CD8-positive, alpha-beta memory T cell (primary cell): ENCODE measurements at regions not wholly inside any gene's neighbourhood (a gene's known extent, or its start where the extent isn't known, plus 50 kb on each side); places are given as distances from the start of the nearest gene placed in this dataset.

Source experiments
- CTCF ChIA-PET: fragments of 350-600 bp; sonication (Branson Sonifier 250); formaldehyde crosslinking; loops from one replicate; lab custom pipeline; 2021; ENCODE audit warnings: antibody characterized with exemption; lab: Charles Lee
- POLR2A ChIA-PET: fragments of 350-600 bp; sonication (Branson Sonifier 250); formaldehyde crosslinking; loops from one replicate; lab custom pipeline; 2021; ENCODE audit warnings: antibody characterized with exemption; lab: Charles Lee
- DNase-seq, 5 donors: peaks; one replicate each; pipeline versions ENCODE4 v3.0.0 to v3.0.0-alpha.2; 2020 to 2022; ENCODE audit warnings: mixed read lengths in 1 of 5
- H3K27ac ChIP-seq: one replicate; pipeline ENCODE4 v1.7.0; 2013; ENCODE audit warnings: low read depth, mild to moderate bottlenecking, low read length, moderate library complexity
- H3K27me3 ChIP-seq: 2 replicates; pipeline ENCODE4 v1.7.0; 2013; ENCODE audit warnings: low read length, mild to moderate bottlenecking; ENCODE audit not compliant: insufficient read depth, poor library complexity, severe bottlenecking
- H3K36me3 ChIP-seq: 2 replicates; pipeline ENCODE4 v1.7.0; 2013; ENCODE audit warnings: mild to moderate bottlenecking, low read length, moderate library complexity; ENCODE audit not compliant: insufficient read depth
- H3K4me1 ChIP-seq: 2 replicates; pipeline ENCODE4 v1.7.0; 2013; ENCODE audit warnings: mild to moderate bottlenecking, low read length, moderate library complexity; ENCODE audit not compliant: insufficient read depth
- H3K4me3 ChIP-seq: 2 replicates; pipeline ENCODE4 v1.7.0; 2013; ENCODE audit warnings: mild to moderate bottlenecking, low read length
- H3K9me3 ChIP-seq: 2 replicates; pipeline ENCODE4 v1.7.0; 2013; ENCODE audit warnings: mild to moderate bottlenecking, low read length
- H3K27ac Mint-ChIP-seq, 8 donors: one replicate each; pipeline ENCODE4 v1.8.0; 2020 to 2021; ENCODE audit warnings: mixed read lengths in 8 of 8, mild to moderate bottlenecking in 6 of 8, inconsistent platforms in 3 of 8, moderate library complexity in 3 of 8
- H3K27me3 Mint-ChIP-seq, 2 donors: one replicate each; pipeline ENCODE4 v1.8.0; 2020 to 2021; ENCODE audit warnings: mixed read lengths in 2 of 2, mild to moderate bottlenecking in 1 of 2, moderate library complexity in 1 of 2
- H3K36me3 Mint-ChIP-seq, 3 donors: one replicate each; pipeline ENCODE4 v1.8.0; 2020 to 2021; ENCODE audit warnings: mixed read lengths in 3 of 3, inconsistent platforms in 1 of 3, mild to moderate bottlenecking in 1 of 3
- H3K4me1 Mint-ChIP-seq, 3 donors: one replicate each; pipeline ENCODE4 v1.8.0; 2020 to 2021; ENCODE audit warnings: mixed read lengths in 3 of 3, inconsistent platforms in 1 of 3, mild to moderate bottlenecking in 1 of 3
- H3K4me3 Mint-ChIP-seq, 7 donors: one replicate each; pipeline ENCODE4 v1.8.0; 2020 to 2021; ENCODE audit warnings: mixed read lengths in 7 of 7, mild to moderate bottlenecking in 6 of 7, moderate library complexity in 4 of 7, inconsistent platforms in 2 of 7
- H3K9me3 Mint-ChIP-seq, 5 donors: one replicate each; pipeline ENCODE4 v1.8.0; 2020 to 2022; ENCODE audit warnings: mixed read lengths in 5 of 5, mild to moderate bottlenecking in 3 of 5, moderate library complexity in 2 of 5, inconsistent platforms in 1 of 5

DNA sequence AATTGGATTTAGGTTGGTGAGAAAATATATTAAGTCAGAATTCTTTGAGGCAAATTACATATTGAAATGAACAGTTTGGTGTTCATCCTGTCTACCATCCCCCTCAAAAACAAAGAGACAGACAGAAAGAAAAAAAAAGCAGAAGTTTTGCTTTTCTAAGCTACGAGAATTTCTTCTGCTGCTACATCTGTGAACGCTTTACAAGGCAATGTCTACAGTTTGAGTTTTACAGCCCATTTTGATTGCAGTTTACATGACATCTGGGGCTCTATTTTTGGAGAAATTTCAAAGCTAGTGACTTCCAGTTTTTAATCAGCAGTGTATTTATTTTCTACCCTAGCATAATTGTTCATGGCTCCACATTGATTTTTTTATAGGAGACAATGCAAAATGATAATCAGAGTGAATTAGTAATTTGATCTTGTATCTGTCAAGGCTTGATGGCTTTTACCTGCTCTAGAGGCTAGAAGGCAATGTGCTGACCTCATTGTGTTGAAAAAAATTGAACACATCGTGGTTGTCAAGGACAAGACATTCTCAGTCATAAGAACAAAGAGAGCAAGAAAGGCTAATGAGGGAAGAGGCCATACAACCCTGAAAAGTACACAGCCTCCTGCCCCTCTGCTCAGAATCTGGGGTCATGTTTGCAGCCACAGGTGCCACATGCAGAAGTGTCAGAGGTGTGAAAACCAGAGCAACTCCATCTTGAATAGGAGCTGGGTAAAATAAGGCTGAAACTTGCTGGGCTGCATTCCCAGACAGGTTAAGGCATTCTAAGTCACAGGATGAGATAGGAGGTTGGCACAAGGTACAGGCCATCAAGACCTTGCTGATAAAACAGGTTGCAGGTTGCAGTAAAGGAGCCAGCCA lies 201.0 kb upstream of the CAMK1G start:
- Histone ChIP-seq H3K4me1 (no peaks in the 10 kb centered on the region), H3K27me3 (no peaks in the 10 kb centered on the region), H3K4me3 (no peak overlapping the region), H3K9me3 (no peaks in the 10 kb centered on the region), H3K27ac (no peak overlapping the region), H3K36me3 (no peaks in the 10 kb centered on the region)
- H3K27ac Mint-ChIP-seq = no peak overlapping the region
- DNase-seq = no peak
- ChIA-PET CTCF (no interaction called here), POLR2A (no interaction called here)
- peaks cover 4 to 5% of the 10 kb centered on the region in 2 donors for H3K27me3 Mint-ChIP-seq
- peaks cover 0 to 2% (median 0%) of the 10 kb centered on the region in 5 donors for H3K9me3 Mint-ChIP-seq
- H3K4me1 Mint-ChIP-seq = no peaks in the 10 kb centered on the region
- no peaks in the 10 kb centered on the region for H3K36me3 Mint-ChIP-seq
- no peak overlapping the region for H3K4me3 Mint-ChIP-seq

DNA sequence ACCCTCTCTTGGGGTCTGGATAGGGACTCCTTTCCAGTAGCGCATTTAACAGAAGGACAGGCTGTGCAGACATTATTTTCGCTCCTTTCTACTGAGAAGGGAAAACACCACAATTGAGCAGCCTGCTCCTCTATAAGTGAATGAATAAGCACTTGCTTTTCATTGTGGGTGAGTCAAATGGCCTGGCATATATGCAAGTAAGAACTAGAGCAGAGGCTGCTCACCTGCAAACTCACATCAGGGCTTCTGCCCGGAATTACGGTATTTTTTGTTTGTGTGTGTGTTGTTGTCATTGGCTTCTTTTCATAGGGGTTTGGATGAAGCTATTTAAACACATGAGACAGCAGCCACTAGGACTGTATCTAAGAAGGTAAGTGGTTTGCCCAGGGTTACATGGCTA lies 200.1 kb upstream of the CAMK1G start:
- peaks cover 3 to 5% of the 10 kb centered on the region in 2 donors for H3K27me3 Mint-ChIP-seq

DNA sequence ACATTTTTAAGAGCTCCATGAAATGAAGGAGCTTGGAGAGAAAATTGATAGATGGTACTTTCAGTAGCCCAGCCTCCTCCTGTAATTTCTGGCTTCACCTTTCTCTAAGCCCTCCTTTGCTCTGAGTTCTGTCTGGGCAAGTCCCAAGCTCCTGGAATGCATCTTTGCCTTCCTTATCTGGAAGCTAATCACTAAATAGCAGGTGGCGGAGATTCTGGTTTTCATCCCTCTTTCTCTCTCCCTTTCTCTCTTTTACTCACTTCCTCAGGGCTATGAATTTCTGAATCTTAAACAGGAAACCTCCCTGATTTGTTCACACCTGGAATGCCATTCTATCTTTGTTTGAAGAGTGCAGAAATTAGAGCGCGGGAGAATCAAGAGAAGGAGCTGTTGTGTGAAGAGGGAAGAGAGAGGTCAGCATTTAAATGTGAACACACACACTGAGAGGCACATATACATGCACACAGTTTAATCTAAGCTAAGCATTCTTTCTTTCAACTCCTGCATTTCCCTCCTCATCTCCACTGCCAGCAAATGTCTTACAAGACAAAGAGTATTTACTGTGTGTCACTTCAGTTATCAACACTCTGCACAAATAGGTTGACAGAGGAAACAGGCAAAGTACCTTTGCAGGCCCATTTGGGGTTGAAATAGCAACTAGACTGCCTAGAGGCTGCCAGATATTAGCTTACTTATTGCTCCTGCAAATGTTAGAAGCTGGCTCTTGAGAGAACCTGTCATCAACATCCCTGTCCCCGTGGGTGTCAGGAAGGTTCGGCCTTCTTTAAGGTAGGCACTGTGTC lies 199.4 kb upstream of the CAMK1G start:
- Histone ChIP-seq H3K27ac (no peak overlapping the region), H3K4me3 (no peak overlapping the region), H3K36me3 (no peaks in the 10 kb centered on the region), H3K4me1 (no peaks in the 10 kb centered on the region), H3K27me3 (no peaks in the 10 kb centered on the region), H3K9me3 (no peaks in the 10 kb centered on the region)
- ChIA-PET POLR2A (no interaction called here), CTCF (interaction anchor here (1.2 kb wide), 1 partner anchor 15 kb away, joined by 3 read pairs; no protein-coding TSS in a partner anchor)
- Mint-ChIP-seq H3K27ac (peak overlapping the region in 1 of 8 donors; percentile 38), H3K9me3 (peaks cover 0 to 2% (median 0%) of the 10 kb centered on the region in 5 donors), H3K36me3 (no peaks in the 10 kb centered on the region), H3K27me3 (peaks cover 3 to 8% of the 10 kb centered on the region in 2 donors), H3K4me1 (no peaks in the 10 kb centered on the region), H3K4me3 (no peak overlapping the region)
- no peak for DNase-seq

More for the DNA sequence above, 200.1 kb upstream of the CAMK1G start:
- Histone ChIP-seq H3K9me3 (no peaks in the 10 kb centered on the region), H3K4me3 (no peak overlapping the region), H3K36me3 (no peaks in the 10 kb centered on the region), H3K4me1 (no peaks in the 10 kb centered on the region), H3K27ac (no peak overlapping the region), H3K27me3 (no peaks in the 10 kb centered on the region)
- Mint-ChIP-seq H3K27ac (peak overlapping the region in 1 of 8 donors; percentile 38), H3K9me3 (peaks cover 0 to 2% (median 0%) of the 10 kb centered on the region in 5 donors), H3K36me3 (no peaks in the 10 kb centered on the region), H3K4me3 (no peak overlapping the region), H3K4me1 (no peaks in the 10 kb centered on the region)
- no peak for DNase-seq
- ChIA-PET CTCF (interaction anchor here (1.2 kb wide), 1 partner anchor 14 kb away, joined by 3 read pairs; no protein-coding TSS in a partner anchor), POLR2A (no interaction called here)

DNA sequence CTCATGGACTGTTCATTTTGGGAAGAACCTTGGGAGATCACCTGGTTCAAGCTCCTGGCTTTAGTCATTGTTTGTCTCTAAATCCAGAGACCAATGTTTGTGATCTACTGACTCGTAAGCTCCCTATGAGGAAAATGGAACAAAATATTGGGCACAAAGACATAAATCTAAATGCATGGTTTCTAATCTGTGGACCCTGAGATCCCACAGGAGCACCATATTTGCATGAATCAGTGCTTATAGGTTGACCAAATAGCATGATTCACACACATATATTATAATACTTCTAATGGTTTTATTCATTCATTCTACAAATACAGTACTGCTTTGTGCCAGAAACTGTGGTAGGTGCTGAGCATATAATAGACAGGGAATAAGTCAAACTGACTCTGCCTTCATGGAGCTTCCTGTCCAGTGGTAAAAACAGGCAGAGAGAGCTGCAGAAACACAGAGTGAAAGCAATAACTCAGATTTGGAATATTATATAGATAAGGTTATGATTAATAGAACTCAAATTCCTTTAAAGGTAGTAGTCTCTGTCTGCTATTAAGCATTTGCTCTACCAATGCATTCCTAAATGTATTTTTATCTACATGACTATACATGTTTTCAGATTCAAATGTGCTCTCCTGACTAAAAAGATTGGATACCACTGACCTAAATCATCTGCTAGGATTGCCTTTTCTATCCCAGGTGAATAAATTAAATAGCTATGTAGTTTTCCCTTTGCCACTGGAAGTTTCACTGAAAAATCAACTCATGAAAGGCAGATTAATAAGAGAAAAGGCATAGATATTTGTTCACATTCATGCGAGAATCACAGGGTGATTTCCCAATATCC lies 198.6 kb upstream of the CAMK1G start:
- ChIA-PET CTCF (interaction anchor here (1.2 kb wide), 1 partner anchor 16 kb away, joined by 3 read pairs; no protein-coding TSS in a partner anchor), POLR2A (no interaction called here)
- Mint-ChIP-seq H3K9me3 (peaks cover 0 to 2% (median 0%) of the 10 kb centered on the region in 5 donors), H3K36me3 (no peaks in the 10 kb centered on the region), H3K4me1 (no peaks in the 10 kb centered on the region), H3K27ac (no peak overlapping the region), H3K4me3 (no peak overlapping the region), H3K27me3 (peaks cover 3 to 8% of the 10 kb centered on the region in 2 donors)
- Histone ChIP-seq H3K36me3 (no peaks in the 10 kb centered on the region), H3K9me3 (no peaks in the 10 kb centered on the region), H3K4me3 (no peak overlapping the region), H3K27ac (no peak overlapping the region), H3K27me3 (no peaks in the 10 kb centered on the region), H3K4me1 (no peaks in the 10 kb centered on the region)
- DNase-seq = no peak

GRCh38 chr1:209386156-209386555 lies 197.4 kb upstream of the CAMK1G start:
- Histone ChIP-seq H3K27ac (no peak overlapping the region), H3K27me3 (no peaks in the 10 kb centered on the region), H3K4me1 (no peaks in the 10 kb centered on the region), H3K4me3 (no peak overlapping the region), H3K9me3 (no peaks in the 10 kb centered on the region), H3K36me3 (no peaks in the 10 kb centered on the region)
- no peak for DNase-seq
- CTCF ChIA-PET = no interaction called here
- Mint-ChIP-seq H3K9me3 (peaks cover 0 to 2% (median 0%) of the 10 kb centered on the region in 5 donors), H3K4me3 (no peak overlapping the region), H3K27ac (no peak overlapping the region), H3K36me3 (no peaks in the 10 kb centered on the region), H3K4me1 (no peaks in the 10 kb centered on the region), H3K27me3 (peaks cover 5 to 8% of the 10 kb centered on the region in 2 donors)
- POLR2A ChIA-PET = no interaction called here

DNA sequence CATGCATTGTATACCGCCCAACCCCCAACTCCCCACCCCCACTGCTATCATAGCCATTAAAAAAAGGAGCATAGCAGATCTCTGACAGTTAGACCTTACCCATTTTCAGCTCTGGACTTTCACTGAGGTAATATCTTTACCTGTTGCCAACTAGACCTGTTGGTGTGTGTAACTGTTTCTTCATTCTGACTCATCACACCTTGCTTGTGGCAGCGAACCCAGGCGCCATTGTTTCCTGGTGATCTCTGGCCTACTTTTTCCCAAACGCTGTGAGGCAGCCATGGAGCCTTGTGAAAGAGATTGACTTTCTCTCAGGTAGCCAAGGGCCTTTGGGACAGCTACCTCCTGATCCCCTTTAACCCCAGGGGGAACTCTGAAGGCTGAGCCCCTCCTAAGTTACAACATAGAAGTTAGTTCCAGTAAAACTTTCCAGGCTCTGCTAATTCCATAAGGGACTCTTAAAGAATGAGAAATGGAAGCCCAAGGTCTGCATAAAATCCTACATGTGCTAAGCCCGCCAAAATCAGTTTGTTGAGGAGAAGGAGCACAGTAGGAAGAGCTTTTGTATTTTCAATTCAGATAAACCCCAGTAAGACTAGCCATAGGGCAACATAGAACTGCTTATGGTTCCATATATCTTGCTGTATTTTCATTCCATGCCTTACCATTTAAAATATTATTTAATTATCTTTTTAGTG lies 196.1 kb upstream of the CAMK1G start:
- Mint-ChIP-seq H3K4me3 (no peak overlapping the region), H3K36me3 (no peaks in the 10 kb centered on the region), H3K27ac (no peak overlapping the region), H3K27me3 (peaks cover 5 to 8% of the 10 kb centered on the region in 2 donors), H3K9me3 (peaks cover 0 to 1% (median 0%) of the 10 kb centered on the region in 5 donors), H3K4me1 (no peaks in the 10 kb centered on the region)
- no peak for DNase-seq
- POLR2A ChIA-PET = no interaction called here
- no peak overlapping the region for H3K4me3 ChIP-seq
- CTCF ChIA-PET = no interaction called here
- H3K27ac ChIP-seq = no peak overlapping the region
- H3K36me3 ChIP-seq = no peaks in the 10 kb centered on the region
- no peaks in the 10 kb centered on the region for H3K27me3 ChIP-seq
- H3K4me1 ChIP-seq = no peaks in the 10 kb centered on the region
- no peaks in the 10 kb centered on the region for H3K9me3 ChIP-seq

- Histone ChIP-seq H3K4me3 (no peak overlapping the region), H3K27me3 (no peaks in the 10 kb centered on the region), H3K27ac (no peak overlapping the region), H3K9me3 (no peaks in the 10 kb centered on the region), H3K4me1 (no peaks in the 10 kb centered on the region), H3K36me3 (no peaks in the 10 kb centered on the region)
- Mint-ChIP-seq H3K27me3 (peaks cover 5 to 10% of the 10 kb centered on the region in 2 donors), H3K27ac (no peak overlapping the region), H3K36me3 (no peaks in the 10 kb centered on the region), H3K4me1 (no peaks in the 10 kb centered on the region), H3K4me3 (no peak overlapping the region), H3K9me3 (peaks cover 0 to 1% (median 0%) of the 10 kb centered on the region in 5 donors)
- ChIA-PET POLR2A (no interaction called here), CTCF (no interaction called here)
- no peak for DNase-seq
These were observed 195.6 kb upstream of the CAMK1G start for GRCh38 chr1:209387969-209388329.
